Chondrocyte (in vitro differentiated cells): ENCODE measurements at regions not wholly inside any gene's neighbourhood (a gene's known extent, or its start where the extent isn't known, plus 50 kb on each side); places are given as distances from the start of the nearest gene placed in this dataset.
"Not testable (repeated sequence)": the region's sequence is repeated elsewhere in the genome, so short reads cannot be mapped to it uniquely, and the experiment has no call there.

Experiments
- DNase-seq: peaks from one replicate; pipeline ENCODE4 v3.0.0; 2021; ENCODE audit warnings: mixed read lengths, low spot score
- H3K27ac Mint-ChIP-seq: one replicate; pipeline ENCODE4 v1.8.0; 2021; ENCODE audit warnings: mild to moderate bottlenecking, moderate library complexity, mixed read lengths; ENCODE audit not compliant: unreplicated experiment
- H3K27me3 Mint-ChIP-seq: 2 replicates; pipeline ENCODE4 v1.8.0; 2021; ENCODE audit warnings: low read depth, mixed read lengths
- H3K36me3 Mint-ChIP-seq: 2 replicates; pipeline ENCODE4 v1.8.0; 2021; ENCODE audit warnings: low read depth, mixed read lengths
- H3K4me1 Mint-ChIP-seq: 2 replicates; pipeline ENCODE4 v1.8.0; 2021; ENCODE audit warnings: low read depth, mild to moderate bottlenecking, mixed read lengths
- H3K4me3 Mint-ChIP-seq: one replicate; pipeline ENCODE4 v1.8.0; 2021; ENCODE audit warnings: mild to moderate bottlenecking, moderate library complexity, mixed read lengths; ENCODE audit not compliant: unreplicated experiment
- H3K9me3 Mint-ChIP-seq: 2 replicates; pipeline ENCODE4 v1.8.0; 2021; ENCODE audit warnings: low read depth, mixed read lengths
- TF ChIP-seq, protein P1 (sequence below): fragments of 200-600 bp; sonication (generic); IDR thresholded peaks from 2 replicates; pipeline ENCODE4 v1.5.0; 2021; ENCODE audit warnings: antibody characterized with exemption, mild to moderate bottlenecking, moderate library complexity

DNA sequence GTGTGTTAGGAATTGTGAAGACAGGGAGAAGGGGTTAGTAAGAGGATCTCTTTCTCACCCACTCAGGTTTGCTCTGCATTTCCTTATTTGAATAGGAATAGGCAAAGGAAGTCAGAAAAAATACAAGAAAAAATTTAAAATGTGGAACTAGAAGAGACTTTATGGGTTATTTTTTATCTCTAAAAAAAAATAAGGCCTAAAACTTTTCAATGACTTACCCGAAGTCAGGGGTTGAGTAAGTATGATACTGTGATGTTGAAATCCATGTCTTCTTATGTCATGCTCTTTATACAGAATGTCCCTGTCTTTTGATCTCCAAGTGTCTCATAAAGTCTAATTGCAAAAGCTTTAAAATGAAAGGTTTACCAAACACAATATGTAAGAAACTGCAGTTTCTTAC lies 148.3 kb upstream of the PIK3R1 start:
- H3K4me1 Mint-ChIP-seq: peaks cover 4% of the 10 kb centered on the region
- no peak overlapping the region for H3K4me3 Mint-ChIP-seq
- peaks cover 14% of the 10 kb centered on the region for H3K9me3 Mint-ChIP-seq
- DNase-seq: no peak
- TF ChIP-seq, protein P1, sequence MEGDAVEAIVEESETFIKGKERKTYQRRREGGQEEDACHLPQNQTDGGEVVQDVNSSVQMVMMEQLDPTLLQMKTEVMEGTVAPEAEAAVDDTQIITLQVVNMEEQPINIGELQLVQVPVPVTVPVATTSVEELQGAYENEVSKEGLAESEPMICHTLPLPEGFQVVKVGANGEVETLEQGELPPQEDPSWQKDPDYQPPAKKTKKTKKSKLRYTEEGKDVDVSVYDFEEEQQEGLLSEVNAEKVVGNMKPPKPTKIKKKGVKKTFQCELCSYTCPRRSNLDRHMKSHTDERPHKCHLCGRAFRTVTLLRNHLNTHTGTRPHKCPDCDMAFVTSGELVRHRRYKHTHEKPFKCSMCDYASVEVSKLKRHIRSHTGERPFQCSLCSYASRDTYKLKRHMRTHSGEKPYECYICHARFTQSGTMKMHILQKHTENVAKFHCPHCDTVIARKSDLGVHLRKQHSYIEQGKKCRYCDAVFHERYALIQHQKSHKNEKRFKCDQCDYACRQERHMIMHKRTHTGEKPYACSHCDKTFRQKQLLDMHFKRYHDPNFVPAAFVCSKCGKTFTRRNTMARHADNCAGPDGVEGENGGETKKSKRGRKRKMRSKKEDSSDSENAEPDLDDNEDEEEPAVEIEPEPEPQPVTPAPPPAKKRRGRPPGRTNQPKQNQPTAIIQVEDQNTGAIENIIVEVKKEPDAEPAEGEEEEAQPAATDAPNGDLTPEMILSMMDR: no peak
- no peak overlapping the region for H3K27ac Mint-ChIP-seq
- H3K36me3 Mint-ChIP-seq: peaks cover 4% of the 10 kb centered on the region
- H3K27me3 Mint-ChIP-seq: no peaks in the 10 kb centered on the region

DNA sequence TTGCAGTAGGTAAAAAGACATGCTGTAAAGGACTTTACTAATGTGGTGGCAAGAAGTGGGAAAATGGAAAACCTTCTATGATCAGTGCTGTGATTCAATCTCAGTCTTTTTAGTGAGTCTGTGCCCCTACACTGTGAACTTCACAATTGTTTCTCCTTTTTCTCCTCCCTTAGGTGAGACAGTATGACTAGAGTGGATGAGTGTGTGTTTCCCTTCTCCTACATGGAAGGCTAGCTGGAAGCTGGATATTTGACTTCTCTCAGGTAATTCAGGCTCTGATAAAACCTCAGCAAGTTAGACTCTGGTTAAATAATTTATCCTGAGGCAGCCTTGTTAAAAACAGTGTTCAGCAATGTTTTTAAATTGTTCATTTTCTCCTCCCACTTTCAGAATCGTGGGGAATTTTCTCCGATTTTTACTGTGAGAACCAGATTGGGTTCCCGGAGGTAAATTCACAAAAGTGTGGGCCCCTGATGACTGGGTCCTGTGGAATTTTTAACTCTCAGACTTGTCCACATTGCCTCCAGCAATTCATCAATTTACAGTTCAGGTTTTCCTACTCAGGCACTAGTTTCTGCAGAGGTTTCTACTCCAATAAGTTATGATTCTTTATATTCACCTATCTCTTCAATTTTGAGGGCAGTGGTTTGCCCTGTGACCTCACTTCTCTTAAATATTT lies 149.1 kb upstream of the PIK3R1 start:
- peaks cover 4% of the 10 kb centered on the region for H3K4me1 Mint-ChIP-seq
- H3K27ac Mint-ChIP-seq: no peak overlapping the region
- no peak for DNase-seq
- H3K9me3 Mint-ChIP-seq: peaks cover 22% of the 10 kb centered on the region
- peaks cover 7% of the 10 kb centered on the region for H3K36me3 Mint-ChIP-seq
- no peak overlapping the region for H3K4me3 Mint-ChIP-seq
- H3K27me3 Mint-ChIP-seq: no peaks in the 10 kb centered on the region
- TF ChIP-seq, protein P1: no peak

DNA sequence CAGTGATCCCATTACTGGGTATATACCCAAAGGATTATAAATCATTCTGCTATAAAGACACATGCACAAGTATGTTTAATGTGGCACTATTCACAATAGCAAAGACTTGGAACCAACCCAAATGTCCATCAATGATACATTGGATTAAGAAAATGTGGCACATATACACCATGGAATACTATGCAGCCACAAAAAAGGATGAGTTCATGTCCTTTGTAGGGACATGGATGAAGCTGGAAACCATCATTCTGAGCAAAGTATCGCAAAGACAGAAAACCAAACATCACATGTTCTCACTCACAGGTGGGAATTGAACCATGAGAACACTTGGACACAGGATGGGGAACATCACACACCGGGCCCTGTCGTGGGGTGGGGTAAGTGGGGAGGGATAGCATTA lies 150.2 kb upstream of the PIK3R1 start:
- H3K4me1 Mint-ChIP-seq, H3K4me3 Mint-ChIP-seq, H3K27me3 Mint-ChIP-seq, H3K36me3 Mint-ChIP-seq, DNase-seq, H3K27ac Mint-ChIP-seq: not testable (repeated sequence)
- peaks cover 27% of the 10 kb centered on the region for H3K9me3 Mint-ChIP-seq

DNA sequence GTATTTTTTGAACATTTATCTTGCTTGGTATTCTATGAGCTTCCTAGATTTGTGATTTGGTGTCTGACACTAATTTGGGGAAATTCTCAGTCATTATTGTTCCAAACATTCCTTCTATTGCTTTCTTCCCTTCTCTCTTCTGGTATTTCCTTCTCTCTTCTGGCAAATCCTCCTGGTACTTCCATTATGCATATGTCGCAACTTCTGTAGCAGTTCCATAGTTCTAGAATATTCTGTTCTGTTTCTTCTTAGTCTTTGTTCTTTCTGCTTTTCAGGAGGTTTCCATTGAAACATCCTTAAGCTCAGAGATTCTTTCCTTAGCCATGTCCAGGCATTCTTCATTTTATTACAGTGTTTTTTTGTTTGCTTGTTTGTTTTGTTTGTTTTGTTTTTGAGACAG lies 155.2 kb upstream of the PIK3R1 start:
- H3K27ac Mint-ChIP-seq: no peak overlapping the region
- no peak for DNase-seq
- H3K4me3 Mint-ChIP-seq: no peak overlapping the region
- no peaks in the 10 kb centered on the region for H3K27me3 Mint-ChIP-seq
- H3K9me3 Mint-ChIP-seq: peaks cover 22% of the 10 kb centered on the region
- TF ChIP-seq, protein P1: no peak
- peaks cover 7% of the 10 kb centered on the region for H3K36me3 Mint-ChIP-seq
- no peaks in the 10 kb centered on the region for H3K4me1 Mint-ChIP-seq

DNA sequence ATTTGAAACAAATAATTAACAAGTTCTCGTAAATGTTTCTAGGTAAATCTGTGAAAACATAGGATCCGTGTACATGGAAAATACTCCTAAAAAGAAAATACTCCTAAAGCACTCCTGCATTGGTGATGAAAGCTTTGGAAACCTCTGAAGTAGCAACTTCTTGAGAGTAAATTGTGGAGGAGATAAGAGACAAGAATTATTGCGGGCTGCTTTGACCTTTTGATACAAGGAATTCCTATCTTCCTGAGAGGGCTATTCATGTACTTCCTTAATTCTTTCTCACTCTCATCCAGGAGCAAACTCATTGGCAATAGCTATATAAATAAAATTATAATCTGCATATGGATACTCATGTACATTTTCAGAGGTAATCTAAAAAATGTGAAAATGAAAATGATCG lies 158.4 kb upstream of the PIK3R1 start:
- Mint-ChIP-seq H3K4me3 (no peak overlapping the region), H3K27me3 (no peaks in the 10 kb centered on the region), H3K9me3 (peaks cover 12% of the 10 kb centered on the region), H3K36me3 (peaks cover 5% of the 10 kb centered on the region), H3K27ac (no peak overlapping the region), H3K4me1 (peaks cover 4% of the 10 kb centered on the region)
- TF ChIP-seq, protein P1: no peak
- no peak for DNase-seq

DNA sequence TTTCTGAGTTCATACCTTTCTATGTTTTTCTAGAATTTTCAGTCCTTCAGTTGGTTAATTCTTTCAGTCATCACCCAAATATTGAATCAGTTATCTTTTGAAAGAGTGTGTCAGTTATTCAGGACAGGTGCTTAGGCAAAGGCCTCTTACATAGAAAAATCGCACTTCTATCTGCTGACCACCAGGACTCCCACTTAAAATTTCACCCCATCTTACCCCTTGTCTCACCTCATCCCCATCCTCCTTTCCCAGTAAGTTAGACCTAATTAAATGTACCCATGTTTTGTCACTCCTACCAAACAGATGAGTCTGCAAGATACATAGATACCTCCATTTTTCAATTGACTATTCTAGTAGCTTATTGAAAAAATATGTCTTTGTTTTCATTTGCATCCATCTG lies 159.9 kb upstream of the PIK3R1 start:
- peaks cover 3% of the 10 kb centered on the region for H3K36me3 Mint-ChIP-seq
- H3K27me3 Mint-ChIP-seq: no peaks in the 10 kb centered on the region
- no peak overlapping the region for H3K4me3 Mint-ChIP-seq
- peaks cover 6% of the 10 kb centered on the region for H3K9me3 Mint-ChIP-seq
- H3K27ac Mint-ChIP-seq: no peak overlapping the region
- DNase-seq: no peak
- TF ChIP-seq, protein P1: peak; percentile 12
- H3K4me1 Mint-ChIP-seq: peaks cover 4% of the 10 kb centered on the region
